ENCODE measurements at regions not wholly inside any gene's neighbourhood (a gene's known extent, or its start where the extent isn't known, plus 50 kb on each side); places are given as distances from the start of the nearest gene placed in this dataset.

GRCh38 chr1:203424861-203425662, 50.5 kb upstream of the PRELP start:
- no peak for DNase-seq
- H3K36me3 ChIP-seq: no peaks in the 10 kb centered on the region
- TF ChIP-seq CTCF (IDR thresholded peaks at IDR 0.05; ENCODE audit: low read depth, low read length): no peak
- no peak overlapping the region for H3K27ac ChIP-seq
- no peaks in the 10 kb centered on the region for H3K27me3 ChIP-seq (ENCODE audit: insufficient read depth, low read depth, severe bottlenecking)
- H3K9me3 ChIP-seq (ENCODE audit: severe bottlenecking): no peaks in the 10 kb centered on the region
- H3K4me3 ChIP-seq (ENCODE audit: low read depth, low read length): no peak overlapping the region

DNA sequence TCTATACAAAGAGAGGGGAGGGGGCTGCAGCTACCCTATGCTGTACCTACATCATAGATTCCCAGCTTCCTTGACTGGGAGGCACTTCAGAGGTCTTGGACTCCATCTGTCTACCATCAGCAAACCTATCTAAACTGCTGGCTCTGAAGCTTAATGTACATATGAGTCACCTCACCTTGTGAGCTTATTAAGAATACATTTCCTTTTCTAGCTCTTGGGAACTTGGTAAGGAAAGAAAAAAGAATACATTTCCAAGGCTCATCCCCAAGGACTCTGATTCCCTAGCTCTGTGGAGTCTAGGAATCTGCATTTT, 50.0 kb upstream of the PRELP start:
- Histone ChIP-seq H3K36me3 (no peaks in the 10 kb centered on the region), H3K9me3 (ENCODE audit: severe bottlenecking) (no peaks in the 10 kb centered on the region), H3K27me3 (ENCODE audit: insufficient read depth, low read depth, severe bottlenecking) (no peaks in the 10 kb centered on the region), H3K27ac (no peak overlapping the region), H3K4me3 (ENCODE audit: low read depth, low read length) (no peak overlapping the region)
- no peak for DNase-seq
- no peak for TF ChIP-seq CTCF (IDR thresholded peaks at IDR 0.05; ENCODE audit: low read depth, low read length)

Data from WERI-Rb-1 (cell line).